Stimulated activated CD4-positive, alpha-beta T cell treated with anti-CD3 and anti-CD28 coated beads, Interleukin-2, amount 100 ng/mL, for 4 hours (primary cell): ENCODE measurements at regions not wholly inside any gene's neighbourhood (a gene's known extent, or its start where the extent isn't known, plus 50 kb on each side); places are given as distances from the start of the nearest gene placed in this dataset.

ENCODE experiments used
- DNase-seq: peaks from one replicate; pipeline ENCODE4 v3.0.0-alpha.2; 2020; ENCODE audit warnings: low read depth

DNA sequence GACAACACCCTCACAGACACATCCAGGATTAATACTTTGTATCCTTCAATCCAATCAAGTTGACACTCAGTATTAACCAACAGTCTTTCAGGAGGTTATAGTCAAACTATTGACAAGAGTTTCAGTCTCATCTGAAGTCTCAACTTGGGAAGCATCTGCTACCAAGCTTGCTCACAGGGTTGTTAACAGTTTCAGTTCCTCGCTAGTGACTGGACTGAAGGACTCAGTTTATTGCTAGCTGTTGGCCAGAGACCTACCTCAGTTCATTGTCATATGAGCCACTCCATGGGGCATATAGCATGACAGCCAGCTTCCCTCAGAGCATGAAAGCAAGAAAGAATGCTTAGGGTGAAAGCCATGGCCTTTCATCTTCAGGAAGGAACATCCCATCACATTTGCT, 228.6 kb downstream of the EPHA4 start:
- DNase-seq = no peak

DNA sequence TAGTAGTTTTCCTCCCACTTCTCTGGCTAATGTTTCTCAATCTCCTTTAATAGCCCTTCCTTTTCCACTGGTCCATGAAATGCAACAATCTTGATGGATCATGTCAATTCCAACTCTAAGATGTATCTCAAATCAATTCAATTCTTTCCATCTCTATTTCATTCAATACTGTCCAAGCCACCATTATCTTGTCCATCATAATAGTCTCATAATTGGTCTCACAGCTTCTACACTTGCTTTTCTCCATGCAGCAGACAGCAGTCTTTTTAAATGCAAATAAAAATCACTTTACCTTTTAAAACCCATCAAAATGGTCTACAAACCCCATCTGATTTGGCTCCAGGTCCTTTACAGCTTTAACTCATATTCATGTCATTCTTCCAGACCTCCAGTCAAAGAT, 226.6 kb downstream of the EPHA4 start:
- DNase-seq = no peak

DNA sequence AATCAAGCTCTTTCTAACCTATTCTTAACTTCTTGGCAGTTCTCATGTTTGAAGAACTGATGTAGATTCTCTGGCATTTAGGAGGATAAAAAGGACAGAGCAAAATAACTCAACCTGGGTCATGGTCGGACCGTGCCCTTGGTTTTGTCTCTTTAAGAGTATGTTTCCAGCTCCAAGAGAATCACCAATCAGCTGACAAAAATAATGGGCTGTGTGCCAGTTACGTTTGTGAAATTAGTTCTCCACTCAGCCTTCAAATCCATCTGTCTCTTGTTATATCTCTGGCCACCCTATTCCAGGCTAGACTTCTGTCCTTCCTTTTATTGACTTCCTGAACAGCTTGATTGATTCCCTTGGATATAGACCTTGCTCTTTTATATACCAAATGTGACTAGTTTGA, 225.7 kb downstream of the EPHA4 start:
- DNase-seq = no peak

DNA sequence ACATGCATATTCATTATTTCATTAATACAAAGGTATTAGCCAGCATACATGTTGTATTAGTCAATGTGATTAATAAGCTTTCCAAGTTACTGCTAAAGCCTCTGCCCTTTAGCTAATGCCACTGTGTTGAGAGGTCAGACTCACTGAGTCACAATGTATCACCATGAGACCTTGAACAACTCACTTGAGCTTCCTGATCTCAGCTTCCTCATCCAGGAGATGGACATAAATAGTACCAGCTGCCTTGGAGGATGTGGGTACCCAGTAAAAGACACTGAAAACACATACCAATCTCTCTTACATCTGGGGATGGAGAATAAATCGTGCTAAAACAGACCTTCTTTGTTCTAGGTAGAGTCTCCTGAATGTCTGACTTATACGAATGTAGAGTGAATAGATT, 224.6 kb downstream of the EPHA4 start:
- no peak for DNase-seq

- DNase-seq = no peak
These were observed 221.5 kb downstream of the EPHA4 start for GRCh38 chr2:221350616-221351015.

- DNase-seq = no peak
These were observed 218.9 kb downstream of the EPHA4 start for GRCh38 chr2:221353201-221353600.

DNA sequence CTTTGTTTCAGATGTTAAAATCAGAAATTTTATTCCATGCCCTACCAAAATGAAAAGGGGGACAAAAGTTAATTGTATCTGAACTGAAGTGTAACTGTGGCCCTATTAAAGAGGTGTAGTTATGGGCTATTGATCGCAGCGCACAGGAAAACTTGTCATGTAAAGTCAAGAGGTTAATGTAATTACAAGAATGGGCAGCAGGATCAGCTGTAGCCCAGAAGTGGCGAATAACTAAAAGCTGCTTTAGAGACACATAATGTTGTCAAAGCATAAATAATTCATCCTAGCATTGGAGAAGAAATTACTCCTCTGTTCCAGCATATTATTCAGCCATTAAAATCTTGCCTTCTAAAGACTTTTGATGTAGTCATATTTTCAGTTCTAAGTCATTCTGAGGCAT, 211.8 kb downstream of the EPHA4 start:
- DNase-seq = no peak

GRCh38 chr2:221360742-221361141, 211.4 kb downstream of the EPHA4 start:
- no peak for DNase-seq

DNA sequence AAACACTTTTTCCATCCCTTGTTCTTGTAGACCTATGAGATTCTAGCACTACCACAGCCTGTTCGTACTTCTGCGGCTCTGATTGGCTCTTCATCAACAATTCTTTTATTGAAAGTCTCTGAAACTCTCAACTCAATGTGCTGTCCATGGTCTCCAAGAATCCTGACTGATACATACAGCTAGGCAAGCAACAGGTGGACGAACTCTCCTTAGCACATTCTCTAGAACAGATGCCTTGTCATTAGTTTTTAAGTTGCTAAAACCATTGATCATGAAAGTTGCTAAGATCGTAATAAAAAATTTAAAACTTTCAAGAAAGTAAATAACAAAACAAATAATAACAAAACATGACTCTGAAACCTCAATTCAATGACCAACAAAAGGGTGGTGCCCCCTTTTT, 210.5 kb downstream of the EPHA4 start:
- DNase-seq = no peak

DNA sequence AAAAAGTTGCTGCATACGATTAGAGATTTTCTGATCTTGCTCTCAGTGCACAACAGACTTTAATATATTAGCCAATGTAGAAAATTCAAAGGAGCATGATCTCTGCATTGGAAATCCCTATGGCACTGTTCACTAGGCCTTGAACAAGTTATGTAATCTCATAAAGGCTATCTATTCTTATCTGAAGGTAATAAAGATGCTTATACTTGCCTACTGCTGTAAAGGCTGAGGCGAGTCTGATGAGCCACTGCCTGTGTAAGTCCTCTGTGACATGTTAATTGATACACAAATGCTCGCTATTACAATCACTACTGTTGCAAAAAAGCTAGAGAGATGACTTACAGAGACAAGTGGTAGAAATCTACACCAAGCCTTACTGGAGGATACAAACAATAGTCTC, 207.4 kb downstream of the EPHA4 start:
- DNase-seq = no peak
